Neural progenitor cell (in vitro differentiated cells): ENCODE measurements at regions not wholly inside any gene's neighbourhood (a gene's known extent, or its start where the extent isn't known, plus 50 kb on each side); places are given as distances from the start of the nearest gene placed in this dataset.

Source experiments
- DNase-seq: peaks from one replicate; pipeline ENCODE4 v3.0.0-alpha.2; 2016; ENCODE audit warnings: low spot score
- H2AFZ ChIP-seq: fragments of 200-600 bp; sonication (generic); replicated peaks from 2 replicates; pipeline ENCODE4 v1.6.1; 2016; ENCODE audit warnings: antibody characterized with exemption
- H3F3A ChIP-seq: fragments of 200-600 bp; sonication (generic); 2 replicates; pipeline ENCODE4 v1.6.1; 2016; ENCODE audit warnings: antibody characterized with exemption, low read depth
- H3K27ac ChIP-seq: fragments of 200-600 bp; sonication (generic); 2 replicates; pipeline ENCODE4 v1.5.1; 2016; ENCODE audit warnings: mild to moderate bottlenecking
- H3K27me3 ChIP-seq: fragments of 200-600 bp; sonication (generic); 2 replicates; pipeline ENCODE4 v1.6.1; 2016; ENCODE audit warnings: mild to moderate bottlenecking, moderate library complexity
- H3K36me3 ChIP-seq: fragments of 200-600 bp; sonication (generic); 2 replicates; pipeline ENCODE4 v1.5.1; 2016
- H3K4me1 ChIP-seq: fragments of 200-600 bp; sonication (generic); 2 replicates; pipeline ENCODE4 v1.6.1; 2016; ENCODE audit warnings: mixed run types
- H3K4me2 ChIP-seq: fragments of 200-600 bp; sonication (generic); 2 replicates; pipeline ENCODE4 v1.6.1; 2016
- H3K4me3 ChIP-seq: fragments of 200-600 bp; sonication (generic); 2 replicates; pipeline ENCODE4 v1.5.1; 2016
- H3K79me2 ChIP-seq: fragments of 200-600 bp; sonication (generic); 2 replicates; pipeline ENCODE4 v1.6.1; 2016; ENCODE audit warnings: low read depth
- H3K9ac ChIP-seq: fragments of 200-600 bp; sonication (generic); 2 replicates; pipeline ENCODE4 v1.6.1; 2016
- H3K9me3 ChIP-seq: fragments of 200-600 bp; sonication (generic); 2 replicates; pipeline ENCODE4 v1.5.1; 2016; ENCODE audit warnings: low read depth
- H4K20me1 ChIP-seq: fragments of 200-600 bp; sonication (generic); 2 replicates; pipeline ENCODE4 v1.6.1; 2016; ENCODE audit warnings: low read depth
- H3K27ac Mint-ChIP-seq: 3 replicates; pipeline ENCODE4 v1.8.0; 2021; ENCODE audit warnings: mixed read lengths
- H3K27me3 Mint-ChIP-seq: 2 replicates; pipeline ENCODE4 v1.8.0; 2022; ENCODE audit warnings: low read depth, mild to moderate bottlenecking, inconsistent platforms, moderate library complexity, mixed read lengths; ENCODE audit not compliant: insufficient read depth
- H3K36me3 Mint-ChIP-seq: 3 replicates; pipeline ENCODE4 v1.8.0; 2021; ENCODE audit warnings: mixed read lengths
- H3K4me1 Mint-ChIP-seq: 3 replicates; pipeline ENCODE4 v1.8.0; 2021; ENCODE audit warnings: mixed read lengths
- H3K4me3 Mint-ChIP-seq: 3 replicates; pipeline ENCODE4 v1.8.0; 2021; ENCODE audit warnings: mild to moderate bottlenecking, moderate library complexity, mixed read lengths
- H3K9me3 Mint-ChIP-seq: 3 replicates; pipeline ENCODE4 v1.8.0; 2020; ENCODE audit warnings: mixed read lengths
- EZH2 ChIP-seq: fragments of 200-600 bp; sonication (generic); IDR thresholded peaks from 2 replicates; pipeline ENCODE4 v1.6.1; 2017; ENCODE audit warnings: antibody characterized with exemption, mild to moderate bottlenecking, moderate library complexity
- EZH2phosphoT487 ChIP-seq: fragments of 200-600 bp; sonication (generic); IDR thresholded peaks from 2 replicates; pipeline ENCODE4 v1.6.1; 2017; ENCODE audit warnings: antibody characterized with exemption
- TF ChIP-seq, protein P1 (sequence below): fragments of 200-600 bp; sonication (generic); IDR thresholded peaks from 2 replicates; pipeline ENCODE4 v1.5.1; 2017; ENCODE audit warnings: antibody characterized with exemption, mild to moderate bottlenecking

DNA sequence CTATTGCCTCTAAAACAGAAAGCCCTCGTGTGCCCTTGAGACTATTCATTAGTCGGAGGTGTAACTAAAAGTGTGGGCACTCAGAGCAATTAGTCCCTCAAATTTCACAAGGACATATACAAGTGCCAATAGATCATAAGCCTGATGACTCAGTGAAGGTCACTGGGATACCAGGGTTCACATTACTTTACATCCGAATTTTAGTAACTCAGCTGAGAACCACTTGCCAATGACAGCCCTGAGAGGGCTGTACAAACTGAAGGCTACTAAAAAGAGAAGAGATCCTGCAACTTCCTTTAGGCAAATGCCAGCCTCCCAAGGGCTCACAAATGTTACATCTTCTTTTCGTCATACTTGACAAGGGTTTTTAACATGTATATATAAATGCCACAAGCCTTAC, 369.6 kb downstream of the TENT5A start:
- Histone ChIP-seq H3F3A (no peaks in the 10 kb centered on the region), H3K9ac (no peak overlapping the region), H4K20me1 (no peaks in the 10 kb centered on the region), H3K4me2 (no peak overlapping the region), H3K79me2 (no peaks in the 10 kb centered on the region), H3K4me1 (no peaks in the 10 kb centered on the region), H2AFZ (no peak overlapping the region), H3K4me3 (no peak overlapping the region), H3K27ac (no peak overlapping the region), H3K27me3 (no peaks in the 10 kb centered on the region), H3K9me3 (no peaks in the 10 kb centered on the region), H3K36me3 (no peaks in the 10 kb centered on the region)
- Mint-ChIP-seq H3K9me3 (no peaks in the 10 kb centered on the region), H3K27me3 (no peaks in the 10 kb centered on the region), H3K27ac (no peak overlapping the region), H3K36me3 (no peaks in the 10 kb centered on the region), H3K4me3 (no peak overlapping the region), H3K4me1 (no peaks in the 10 kb centered on the region)
- no peak for DNase-seq
- TF ChIP-seq, protein P1, sequence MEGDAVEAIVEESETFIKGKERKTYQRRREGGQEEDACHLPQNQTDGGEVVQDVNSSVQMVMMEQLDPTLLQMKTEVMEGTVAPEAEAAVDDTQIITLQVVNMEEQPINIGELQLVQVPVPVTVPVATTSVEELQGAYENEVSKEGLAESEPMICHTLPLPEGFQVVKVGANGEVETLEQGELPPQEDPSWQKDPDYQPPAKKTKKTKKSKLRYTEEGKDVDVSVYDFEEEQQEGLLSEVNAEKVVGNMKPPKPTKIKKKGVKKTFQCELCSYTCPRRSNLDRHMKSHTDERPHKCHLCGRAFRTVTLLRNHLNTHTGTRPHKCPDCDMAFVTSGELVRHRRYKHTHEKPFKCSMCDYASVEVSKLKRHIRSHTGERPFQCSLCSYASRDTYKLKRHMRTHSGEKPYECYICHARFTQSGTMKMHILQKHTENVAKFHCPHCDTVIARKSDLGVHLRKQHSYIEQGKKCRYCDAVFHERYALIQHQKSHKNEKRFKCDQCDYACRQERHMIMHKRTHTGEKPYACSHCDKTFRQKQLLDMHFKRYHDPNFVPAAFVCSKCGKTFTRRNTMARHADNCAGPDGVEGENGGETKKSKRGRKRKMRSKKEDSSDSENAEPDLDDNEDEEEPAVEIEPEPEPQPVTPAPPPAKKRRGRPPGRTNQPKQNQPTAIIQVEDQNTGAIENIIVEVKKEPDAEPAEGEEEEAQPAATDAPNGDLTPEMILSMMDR: no peak
- TF ChIP-seq EZH2phosphoT487 (no peak), EZH2 (no peak)

DNA sequence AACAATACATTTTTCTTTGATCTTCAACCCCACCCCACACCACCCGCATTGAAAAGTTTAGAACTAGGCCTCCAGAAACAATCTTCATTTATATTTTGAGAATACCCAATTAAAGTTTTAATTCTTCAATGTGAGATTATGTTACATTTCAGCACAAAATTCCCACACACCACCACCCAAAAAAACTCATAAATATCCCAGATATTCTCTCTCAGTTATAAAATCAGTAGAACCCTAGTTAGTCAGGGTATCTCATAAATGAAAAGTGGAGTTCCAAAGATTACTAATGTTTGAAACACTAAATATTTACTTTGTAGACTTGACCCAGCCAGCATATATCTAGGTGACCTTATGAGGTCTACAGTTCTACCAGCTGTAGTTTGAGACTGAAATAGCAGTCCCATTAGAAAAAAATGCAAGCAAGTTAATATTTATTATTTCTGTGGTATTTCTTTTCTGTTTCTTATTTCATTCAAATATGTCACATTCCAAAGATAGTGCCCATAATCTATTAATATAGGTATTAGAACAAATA, 371.0 kb downstream of the TENT5A start:
- no peak overlapping the region for H3K27ac ChIP-seq
- H2AFZ ChIP-seq: no peak overlapping the region
- Mint-ChIP-seq H3K4me1 (no peaks in the 10 kb centered on the region), H3K27ac (no peak overlapping the region), H3K4me3 (no peak overlapping the region), H3K9me3 (no peaks in the 10 kb centered on the region), H3K27me3 (no peaks in the 10 kb centered on the region), H3K36me3 (no peaks in the 10 kb centered on the region)
- no peaks in the 10 kb centered on the region for H3F3A ChIP-seq
- no peaks in the 10 kb centered on the region for H3K36me3 ChIP-seq
- H3K4me3 ChIP-seq: no peak overlapping the region
- H3K27me3 ChIP-seq: no peaks in the 10 kb centered on the region
- no peak overlapping the region for H3K9ac ChIP-seq
- TF ChIP-seq, protein P1: no peak
- TF ChIP-seq EZH2phosphoT487 (no peak), EZH2 (no peak)
- H3K9me3 ChIP-seq: no peaks in the 10 kb centered on the region
- H3K79me2 ChIP-seq: no peaks in the 10 kb centered on the region
- H3K4me1 ChIP-seq: no peaks in the 10 kb centered on the region
- no peak for DNase-seq
- no peaks in the 10 kb centered on the region for H4K20me1 ChIP-seq
- H3K4me2 ChIP-seq: no peak overlapping the region

GRCh38 chr6:81380718-81381338, 371.7 kb downstream of the TENT5A start:
- Histone ChIP-seq H3F3A (no peaks in the 10 kb centered on the region), H3K4me3 (no peak overlapping the region), H3K9me3 (no peaks in the 10 kb centered on the region), H3K9ac (no peak overlapping the region), H2AFZ (no peak overlapping the region), H3K4me2 (no peak overlapping the region), H3K4me1 (no peaks in the 10 kb centered on the region), H3K27me3 (no peaks in the 10 kb centered on the region), H3K36me3 (no peaks in the 10 kb centered on the region), H4K20me1 (no peaks in the 10 kb centered on the region), H3K27ac (no peak overlapping the region), H3K79me2 (no peaks in the 10 kb centered on the region)
- DNase-seq: no peak
- Mint-ChIP-seq H3K27me3 (no peaks in the 10 kb centered on the region), H3K27ac (no peak overlapping the region), H3K4me1 (no peaks in the 10 kb centered on the region), H3K9me3 (no peaks in the 10 kb centered on the region), H3K4me3 (no peak overlapping the region), H3K36me3 (no peaks in the 10 kb centered on the region)
- TF ChIP-seq EZH2 (no peak), EZH2phosphoT487 (no peak)
- TF ChIP-seq, protein P1: no peak
